BLaER1 (cell line): ENCODE measurements at regions not wholly inside any gene's neighbourhood (a gene's known extent, or its start where the extent isn't known, plus 50 kb on each side); places are given as distances from the start of the nearest gene placed in this dataset.

Source experiments
- H3K27ac ChIP-seq: shearing (Covaris generic); formaldehyde crosslinking; 2 replicates; pipeline ENCODE4 v1.8.1; 2022
- H3K27me3 ChIP-seq: shearing (Covaris generic); formaldehyde crosslinking; 2 replicates; pipeline ENCODE4 v1.8.1; 2022
- H3K36me3 ChIP-seq: shearing (Covaris generic); formaldehyde crosslinking; 2 replicates; pipeline ENCODE4 v1.8.1; 2022
- H3K4me1 ChIP-seq: shearing (Covaris generic); formaldehyde crosslinking; 2 replicates; pipeline ENCODE4 v1.8.1; 2022
- H3K4me2 ChIP-seq: shearing (Covaris generic); formaldehyde crosslinking; 2 replicates; pipeline ENCODE4 v1.8.1; 2022
- H3K4me3 ChIP-seq: shearing (Covaris generic); formaldehyde crosslinking; 2 replicates; pipeline ENCODE4 v1.8.1; 2022
- H3K9ac ChIP-seq: shearing (Covaris generic); formaldehyde crosslinking; 2 replicates; pipeline ENCODE4 v1.8.1; 2022
- H3K9me3 ChIP-seq: shearing (Covaris generic); formaldehyde crosslinking; 2 replicates; pipeline ENCODE4 v1.8.1; 2022
- H4K20me1 ChIP-seq: shearing (Covaris generic); formaldehyde crosslinking; 2 replicates; pipeline ENCODE4 v1.8.1; 2022
- Cebpa-rat ChIP-seq: shearing (Covaris generic); IDR thresholded peaks from 2 replicates; pipeline ENCODE4 v1.8.1; 2022

DNA sequence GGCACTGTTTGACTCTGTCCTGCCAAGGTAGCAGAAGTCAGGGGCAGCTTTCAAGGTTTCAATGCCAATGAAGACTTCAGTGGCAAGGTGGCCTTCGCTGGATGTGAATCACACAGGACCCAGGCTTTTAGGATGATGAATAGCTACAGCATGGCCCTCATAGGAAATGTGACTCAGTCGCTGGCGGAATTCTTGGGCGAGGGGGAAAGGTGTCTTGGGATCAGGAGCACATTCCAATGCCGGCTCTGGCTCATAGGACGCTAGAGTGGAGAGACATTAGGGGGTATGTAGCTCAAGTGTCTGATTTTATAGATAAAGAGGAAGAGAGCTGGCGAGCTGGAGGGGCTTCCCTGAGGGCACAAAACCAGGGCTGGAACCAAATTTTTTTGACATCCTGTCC is 68.6 kb downstream of the SMIM21 start:
- no peaks in the 10 kb centered on the region for H3K36me3 ChIP-seq
- no peak overlapping the region for H3K27ac ChIP-seq
- peaks cover 30% of the 10 kb centered on the region for H3K9me3 ChIP-seq
- TF ChIP-seq Cebpa-rat: no peak
- no peak overlapping the region for H3K4me2 ChIP-seq
- H3K9ac ChIP-seq: no peak overlapping the region
- H3K4me3 ChIP-seq: no peak overlapping the region
- no peaks in the 10 kb centered on the region for H3K27me3 ChIP-seq
- H4K20me1 ChIP-seq: no peaks in the 10 kb centered on the region
- H3K4me1 ChIP-seq: peaks cover 8% of the 10 kb centered on the region; the same call in 1 of the 2 replicates

- peaks cover 56% of the 10 kb centered on the region for H3K9me3 ChIP-seq
- H3K4me2 ChIP-seq: no peak overlapping the region
- no peak overlapping the region for H3K27ac ChIP-seq
- H3K4me1 ChIP-seq: no peaks in the 10 kb centered on the region
- no peaks in the 10 kb centered on the region for H3K27me3 ChIP-seq
- H3K9ac ChIP-seq: no peak overlapping the region
- H3K36me3 ChIP-seq: no peaks in the 10 kb centered on the region
- no peak overlapping the region for H3K4me3 ChIP-seq
- no peak for TF ChIP-seq Cebpa-rat
- no peaks in the 10 kb centered on the region for H4K20me1 ChIP-seq
Measured at GRCh38 chr18:75353357-75353756, 74.1 kb downstream of the SMIM21 start.

GRCh38 chr18:75351409-75351808 is 76.1 kb downstream of the SMIM21 start:
- Histone ChIP-seq H3K4me3 (no peak overlapping the region), H3K27me3 (no peaks in the 10 kb centered on the region), H3K27ac (no peak overlapping the region), H3K4me1 (no peaks in the 10 kb centered on the region), H3K4me2 (no peak overlapping the region), H3K9ac (no peak overlapping the region), H4K20me1 (no peaks in the 10 kb centered on the region), H3K9me3 (peaks cover 40% of the 10 kb centered on the region), H3K36me3 (no peaks in the 10 kb centered on the region)
- TF ChIP-seq Cebpa-rat: no peak

- Histone ChIP-seq H3K4me2 (no peak overlapping the region), H4K20me1 (no peaks in the 10 kb centered on the region), H3K9me3 (peaks cover 39% of the 10 kb centered on the region), H3K36me3 (no peaks in the 10 kb centered on the region), H3K9ac (no peak overlapping the region), H3K27me3 (no peaks in the 10 kb centered on the region), H3K27ac (no peak overlapping the region), H3K4me1 (no peaks in the 10 kb centered on the region), H3K4me3 (no peak overlapping the region)
- no peak for TF ChIP-seq Cebpa-rat
Measured at GRCh38 chr18:75350857-75351256, 76.6 kb downstream of the SMIM21 start.

GRCh38 chr18:75350512-75350839 is 77.0 kb downstream of the SMIM21 start:
- no peaks in the 10 kb centered on the region for H3K36me3 ChIP-seq
- no peak for TF ChIP-seq Cebpa-rat
- H3K27ac ChIP-seq: no peak overlapping the region
- H3K9me3 ChIP-seq: peaks cover 35% of the 10 kb centered on the region
- no peaks in the 10 kb centered on the region for H4K20me1 ChIP-seq
- no peaks in the 10 kb centered on the region for H3K27me3 ChIP-seq
- no peak overlapping the region for H3K4me2 ChIP-seq
- no peaks in the 10 kb centered on the region for H3K4me1 ChIP-seq
- no peak overlapping the region for H3K4me3 ChIP-seq
- no peak overlapping the region for H3K9ac ChIP-seq

DNA sequence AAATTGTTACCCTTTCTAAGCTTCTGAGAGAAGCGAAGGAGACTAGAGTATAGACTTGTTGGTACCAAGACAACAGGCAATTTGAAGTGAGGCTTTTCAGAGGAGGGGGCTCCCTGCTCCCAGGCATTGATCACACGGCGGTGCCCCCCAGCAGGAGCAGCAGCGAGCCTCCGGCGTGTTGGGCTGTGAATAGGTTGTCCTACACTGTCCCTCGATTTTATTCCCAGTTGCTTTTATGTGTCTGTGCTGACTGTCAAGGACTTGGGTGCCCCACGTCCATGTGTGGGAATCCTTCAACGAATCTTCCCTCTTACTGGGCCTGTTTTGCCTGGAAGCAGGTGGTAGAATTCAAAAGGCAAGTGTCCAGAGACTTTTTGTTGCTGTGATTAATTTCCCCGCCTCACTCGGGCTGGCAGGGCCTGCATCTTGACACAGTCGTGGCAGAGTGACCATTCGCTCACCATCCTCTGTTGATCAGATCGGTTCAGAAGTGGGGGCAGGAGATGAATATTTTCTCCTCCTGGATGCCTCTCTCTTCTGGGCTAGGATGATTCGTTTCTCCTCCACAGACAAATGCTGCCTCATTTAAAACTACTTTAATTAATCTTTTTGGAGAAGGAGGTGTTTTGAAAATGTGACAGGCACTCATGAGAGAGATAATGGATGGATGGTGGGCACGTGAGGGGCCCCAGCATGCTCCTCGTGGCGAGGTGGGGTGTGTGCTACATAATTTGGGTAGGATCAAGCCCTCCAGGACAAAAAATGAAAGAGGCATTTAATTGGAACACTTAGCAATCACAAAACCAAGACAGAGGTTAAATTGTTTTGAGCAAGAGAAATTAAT is 77.6 kb downstream of the SMIM21 start:
- no peaks in the 10 kb centered on the region for H3K36me3 ChIP-seq
- TF ChIP-seq Cebpa-rat: no peak
- H3K27ac ChIP-seq: no peak overlapping the region
- no peak overlapping the region for H3K4me3 ChIP-seq
- no peaks in the 10 kb centered on the region for H4K20me1 ChIP-seq
- peaks cover 33% of the 10 kb centered on the region for H3K9me3 ChIP-seq
- peaks cover 4% of the 10 kb centered on the region for H3K4me1 ChIP-seq
- H3K27me3 ChIP-seq: no peaks in the 10 kb centered on the region
- H3K9ac ChIP-seq: no peak overlapping the region
- H3K4me2 ChIP-seq: no peak overlapping the region

DNA sequence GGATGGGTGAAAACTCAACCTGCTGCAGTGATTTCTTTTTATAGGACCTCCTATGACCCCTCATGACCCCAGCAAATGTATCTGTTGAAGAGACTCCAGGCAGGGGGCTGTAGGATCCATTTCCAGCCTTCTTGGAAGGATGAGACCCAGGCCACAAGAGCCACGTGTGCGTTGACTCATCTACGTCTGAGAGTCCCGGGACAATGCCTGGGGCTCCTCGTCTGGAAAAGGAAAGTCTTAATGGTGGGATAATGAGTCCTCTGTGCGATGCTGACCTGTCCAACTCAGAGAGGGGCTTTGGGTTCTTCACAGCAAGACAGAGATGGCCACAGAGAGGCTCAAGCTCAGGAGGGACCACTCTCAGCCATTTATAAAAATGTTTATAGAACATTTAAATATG is 80.8 kb downstream of the SMIM21 start:
- H3K36me3 ChIP-seq: no peaks in the 10 kb centered on the region
- no peak overlapping the region for H3K4me3 ChIP-seq
- H3K4me1 ChIP-seq: peaks cover 7% of the 10 kb centered on the region
- no peaks in the 10 kb centered on the region for H3K27me3 ChIP-seq
- no peak overlapping the region for H3K27ac ChIP-seq
- peaks cover 4% of the 10 kb centered on the region; the same call in 1 of the 2 replicates for H3K9me3 ChIP-seq
- no peak for TF ChIP-seq Cebpa-rat
- no peak overlapping the region for H3K9ac ChIP-seq
- H4K20me1 ChIP-seq: no peaks in the 10 kb centered on the region
- H3K4me2 ChIP-seq: no peak overlapping the region

GRCh38 chr18:75344615-75345014 is 82.9 kb downstream of the SMIM21 start:
- Histone ChIP-seq H3K9ac (no peak overlapping the region), H3K4me3 (no peak overlapping the region), H3K27ac (no peak overlapping the region), H4K20me1 (no peaks in the 10 kb centered on the region), H3K9me3 (no peaks in the 10 kb centered on the region), H3K36me3 (no peaks in the 10 kb centered on the region), H3K27me3 (no peaks in the 10 kb centered on the region), H3K4me2 (peak overlapping the region; percentile 13; the same call in 1 of the 2 replicates), H3K4me1 (peaks cover 7% of the 10 kb centered on the region)
- TF ChIP-seq Cebpa-rat: no peak

GRCh38 chr18:75344161-75344560 is 83.3 kb downstream of the SMIM21 start:
- Histone ChIP-seq H3K27me3 (no peaks in the 10 kb centered on the region), H4K20me1 (no peaks in the 10 kb centered on the region), H3K27ac (no peak overlapping the region), H3K4me3 (no peak overlapping the region), H3K4me1 (peaks cover 7% of the 10 kb centered on the region), H3K4me2 (no peak overlapping the region), H3K9me3 (no peaks in the 10 kb centered on the region), H3K36me3 (no peaks in the 10 kb centered on the region), H3K9ac (no peak overlapping the region)
- no peak for TF ChIP-seq Cebpa-rat

DNA sequence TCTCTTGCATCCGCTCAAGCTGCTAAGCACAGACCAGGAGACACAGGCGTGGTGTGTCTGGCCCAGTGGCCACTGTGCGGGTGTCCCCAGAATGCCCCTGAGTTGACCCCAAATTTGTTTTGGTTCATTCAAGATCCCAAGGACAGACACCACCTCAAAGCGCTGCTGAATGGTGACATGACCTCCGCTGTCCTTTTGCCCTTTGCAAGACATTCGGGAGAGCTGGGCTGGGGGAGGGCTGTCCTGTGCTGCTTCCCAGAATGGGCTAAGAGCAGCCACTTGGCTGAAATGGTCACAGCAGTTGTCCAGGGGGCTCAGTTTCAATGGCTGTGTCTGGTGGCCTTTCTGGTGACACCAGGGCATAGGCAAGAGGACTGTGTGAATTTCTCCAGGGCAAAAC is 84.1 kb downstream of the SMIM21 start:
- H3K27ac ChIP-seq: no peak overlapping the region
- H3K36me3 ChIP-seq: no peaks in the 10 kb centered on the region
- H4K20me1 ChIP-seq: no peaks in the 10 kb centered on the region
- TF ChIP-seq Cebpa-rat: no peak
- H3K4me2 ChIP-seq: no peak overlapping the region
- H3K4me3 ChIP-seq: no peak overlapping the region
- no peak overlapping the region for H3K9ac ChIP-seq
- H3K9me3 ChIP-seq: no peaks in the 10 kb centered on the region
- peaks cover 7% of the 10 kb centered on the region for H3K4me1 ChIP-seq
- no peaks in the 10 kb centered on the region for H3K27me3 ChIP-seq
